NCI-H2171 treated with DMSO at 0.1 percent for 48 hours (cell line): ENCODE measurements at regions not wholly inside any gene's neighbourhood (a gene's known extent, or its start where the extent isn't known, plus 50 kb on each side); places are given as distances from the start of the nearest gene placed in this dataset.
"Not testable (repeated sequence)": the region's sequence is repeated elsewhere in the genome, so short reads cannot be mapped to it uniquely, and the experiment has no call there.

Experiments used
- DNase-seq: peaks from one replicate; lab custom pipeline; 2025; lab: John Stamatoyannopoulos, UW

DNA sequence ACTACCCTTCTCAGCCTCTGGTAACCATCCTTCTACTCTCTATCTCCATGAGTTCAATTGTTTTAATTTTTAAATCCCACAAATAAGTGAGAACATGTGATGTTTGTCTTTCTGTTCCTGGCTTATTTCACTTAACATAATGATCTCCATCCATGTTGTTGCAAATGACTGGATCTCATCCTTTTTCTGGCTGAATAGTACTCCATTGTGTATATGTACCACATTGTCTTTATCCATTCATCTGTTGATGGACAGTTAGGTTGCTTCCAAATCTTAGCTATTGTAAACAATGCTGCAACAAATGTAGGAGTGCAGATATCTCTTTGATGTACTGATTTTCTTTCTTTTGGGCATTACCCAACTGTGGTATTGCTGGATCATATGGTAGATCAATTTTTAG is 103.0 kb downstream of the CARTPT start:
- not testable (repeated sequence) for DNase-seq

DNA sequence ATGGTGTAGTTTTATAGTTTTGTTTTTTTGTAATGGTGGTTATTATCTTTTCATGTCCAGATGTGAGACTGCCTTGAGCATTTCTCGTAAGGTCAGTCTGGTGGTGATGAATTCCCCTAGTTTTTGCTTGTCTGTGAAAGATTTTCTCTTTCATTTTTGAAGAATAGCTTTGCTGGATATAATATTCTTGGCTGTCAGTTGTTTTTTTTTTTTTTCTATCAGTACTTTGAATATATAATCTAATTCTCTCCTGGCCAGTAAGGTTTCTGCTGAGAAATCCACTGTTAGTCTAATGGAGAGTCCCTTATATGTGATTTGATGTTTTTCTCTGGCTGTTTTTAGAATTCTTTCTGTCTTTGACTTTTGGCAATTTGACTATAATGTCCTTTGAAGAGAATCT is 106.9 kb downstream of the CARTPT start:
- no peak for DNase-seq

GRCh38 chr5:71828291-71829040 is 109.4 kb downstream of the CARTPT start:
- DNase-seq = no peak

GRCh38 chr5:71829206-71829605 is 110.1 kb downstream of the CARTPT start:
- no peak for DNase-seq

DNA sequence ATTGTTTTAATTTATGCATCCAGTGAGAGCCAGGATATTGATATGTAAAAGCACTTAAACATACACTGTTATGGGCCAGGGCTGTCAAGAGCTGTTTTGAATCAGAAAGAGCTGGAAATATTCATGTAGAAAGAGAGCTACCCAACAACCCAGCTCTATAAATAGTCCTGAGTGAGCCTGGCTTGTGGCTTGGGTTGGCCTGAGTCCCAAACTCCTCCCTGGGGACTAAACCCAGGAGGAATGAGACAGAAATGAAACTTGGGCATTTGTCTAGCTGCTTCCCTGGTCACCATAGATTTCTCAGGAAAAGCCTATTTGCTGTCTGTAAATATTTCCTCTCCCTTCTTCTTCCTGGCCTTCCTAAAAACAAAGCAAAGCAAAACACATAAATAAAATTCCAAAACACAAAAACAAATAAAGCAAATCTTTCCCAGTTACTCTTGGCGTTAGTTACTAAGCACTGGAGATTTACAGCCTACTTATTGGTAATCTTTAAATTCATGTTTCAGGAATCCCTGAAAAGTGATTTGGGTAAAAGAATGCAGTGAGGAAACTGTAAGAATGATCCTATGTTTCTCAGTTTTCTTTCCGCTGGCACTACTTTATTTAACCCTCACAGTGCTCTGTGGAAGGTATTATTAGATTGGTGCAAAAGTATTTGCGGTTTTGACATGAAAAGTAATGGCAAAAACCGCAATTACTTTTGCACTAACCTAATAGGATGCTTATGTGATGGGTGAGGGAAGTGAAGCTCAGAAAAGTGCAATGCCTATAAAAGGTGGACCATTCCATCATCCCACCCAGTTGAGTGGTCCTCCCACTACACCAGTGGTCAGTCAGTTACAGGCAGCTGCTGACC is 111.8 kb downstream of the CARTPT start:
- peak; percentile 21 for DNase-seq

DNA sequence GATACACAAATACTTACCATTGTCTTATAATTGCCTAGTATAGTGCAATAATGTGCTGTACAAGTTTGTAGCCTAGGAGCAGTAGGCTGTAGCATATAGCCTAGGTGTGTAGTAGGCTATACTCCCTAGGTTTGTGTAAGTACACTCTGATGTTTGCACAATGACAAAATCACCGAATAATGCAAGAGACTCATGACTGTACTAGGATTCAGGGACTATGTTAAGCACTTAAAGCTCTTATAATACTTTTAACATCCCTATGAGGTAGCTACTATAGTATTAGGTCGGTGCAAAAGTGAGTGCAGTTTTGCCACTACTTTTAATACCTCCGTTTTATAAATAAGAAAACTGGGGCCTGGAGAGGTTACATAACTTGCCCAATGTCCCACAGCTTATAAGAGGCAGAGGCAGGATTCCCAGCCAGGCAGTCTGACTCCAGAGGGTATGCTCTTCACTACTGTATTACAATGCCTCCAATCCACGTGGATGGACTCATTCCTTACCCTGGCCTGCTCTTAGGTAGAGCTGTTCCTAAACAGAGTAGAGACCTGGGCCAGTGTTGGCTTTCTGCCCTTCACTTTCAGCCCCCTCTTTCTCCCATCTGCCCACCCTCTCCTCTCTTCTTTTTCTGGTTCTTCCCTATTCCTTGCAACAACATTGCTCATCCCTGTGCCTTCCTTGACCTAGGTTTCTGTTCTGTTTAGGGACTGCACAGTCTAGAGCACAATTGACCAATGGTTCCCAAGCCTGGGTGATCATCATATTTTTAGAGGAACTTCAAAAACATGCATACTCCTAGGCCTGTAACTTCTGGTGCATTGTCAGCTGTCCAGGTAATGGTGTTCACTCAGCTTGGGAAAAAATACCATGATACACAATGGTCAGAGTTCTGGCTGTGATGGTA is 114.0 kb downstream of the CARTPT start:
- no peak for DNase-seq

DNA sequence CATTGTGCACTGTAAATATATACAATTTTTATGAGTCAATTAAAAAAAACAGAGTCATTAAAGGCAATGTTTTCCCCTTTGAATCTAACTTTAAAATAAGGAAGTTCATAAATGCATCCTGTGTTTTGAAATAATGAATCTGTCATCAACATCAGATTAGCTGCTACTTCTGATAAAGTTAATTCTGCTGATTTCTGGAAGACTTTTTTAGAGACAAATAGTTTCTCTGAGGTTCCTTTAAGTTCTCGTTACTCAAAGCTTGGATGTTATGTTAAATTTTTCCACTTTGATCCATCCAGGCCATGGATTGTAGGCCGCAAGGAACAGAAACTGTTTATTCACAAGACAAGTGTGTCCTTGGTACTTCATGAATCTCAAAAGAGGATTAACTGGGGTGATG is 115.5 kb downstream of the CARTPT start:
- no peak for DNase-seq

GRCh38 chr5:71836084-71836483 is 117.0 kb downstream of the CARTPT start:
- no peak for DNase-seq

- DNase-seq = no peak
Observed at GRCh38 chr5:71836559-71837112, 117.6 kb downstream of the CARTPT start.

- DNase-seq = no peak
Observed at GRCh38 chr5:71838286-71838685, 119.2 kb downstream of the CARTPT start.

GRCh38 chr5:71839096-71839884 is 120.2 kb downstream of the CARTPT start:
- DNase-seq = no peak

GRCh38 chr5:71841107-71841506 is 122.0 kb downstream of the CARTPT start:
- no peak for DNase-seq

DNA sequence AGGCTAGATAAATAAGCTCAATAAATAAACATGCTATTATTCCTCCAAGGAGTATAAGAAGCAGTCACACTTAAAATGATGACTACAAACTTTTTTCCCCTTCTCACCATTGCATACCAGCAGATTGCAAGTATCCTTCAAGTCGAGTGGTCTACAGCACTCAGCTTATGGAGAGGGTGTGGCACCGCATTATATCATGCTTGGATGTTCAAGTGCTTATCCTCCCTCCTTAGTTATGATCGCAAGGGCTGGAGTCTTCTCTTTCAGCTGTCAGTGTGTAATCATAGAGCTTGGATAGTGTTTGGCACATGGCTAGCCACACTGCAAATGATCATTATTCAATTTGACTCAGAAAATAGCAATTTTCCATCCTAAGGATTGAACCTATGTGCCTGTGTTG is 124.0 kb downstream of the CARTPT start:
- DNase-seq = no peak

DNA sequence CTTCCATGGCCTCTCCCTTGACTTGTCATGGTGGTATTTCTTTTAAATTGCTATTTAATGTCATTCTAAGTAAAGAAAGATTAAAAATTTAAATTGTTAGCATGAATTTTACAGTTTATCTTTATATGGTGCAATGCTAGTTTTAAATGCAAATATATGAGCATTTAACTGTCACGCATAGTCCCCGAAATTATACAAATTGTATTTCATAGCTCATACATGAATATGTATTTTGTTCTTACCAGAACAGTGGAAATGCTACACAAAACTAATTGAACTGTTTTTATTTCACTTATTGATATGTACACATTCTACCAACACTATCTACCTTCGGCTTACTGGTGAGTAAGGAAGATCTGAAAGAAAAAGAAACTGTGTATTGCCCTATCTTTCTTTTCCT is 125.8 kb downstream of the CARTPT start:
- DNase-seq = no peak

GRCh38 chr5:71859515-71859914 is 140.4 kb downstream of the CARTPT start:
- no peak for DNase-seq

GRCh38 chr5:71860048-71860447 is 141.0 kb downstream of the CARTPT start:
- DNase-seq = no peak

GRCh38 chr5:71861682-71862081 is 142.6 kb downstream of the CARTPT start:
- DNase-seq = no peak

- no peak for DNase-seq
Observed at GRCh38 chr5:71862087-71862486, 143.0 kb downstream of the CARTPT start.

- DNase-seq = peak; percentile 21
Observed at GRCh38 chr5:71862507-71863060, 143.5 kb downstream of the CARTPT start.

DNA sequence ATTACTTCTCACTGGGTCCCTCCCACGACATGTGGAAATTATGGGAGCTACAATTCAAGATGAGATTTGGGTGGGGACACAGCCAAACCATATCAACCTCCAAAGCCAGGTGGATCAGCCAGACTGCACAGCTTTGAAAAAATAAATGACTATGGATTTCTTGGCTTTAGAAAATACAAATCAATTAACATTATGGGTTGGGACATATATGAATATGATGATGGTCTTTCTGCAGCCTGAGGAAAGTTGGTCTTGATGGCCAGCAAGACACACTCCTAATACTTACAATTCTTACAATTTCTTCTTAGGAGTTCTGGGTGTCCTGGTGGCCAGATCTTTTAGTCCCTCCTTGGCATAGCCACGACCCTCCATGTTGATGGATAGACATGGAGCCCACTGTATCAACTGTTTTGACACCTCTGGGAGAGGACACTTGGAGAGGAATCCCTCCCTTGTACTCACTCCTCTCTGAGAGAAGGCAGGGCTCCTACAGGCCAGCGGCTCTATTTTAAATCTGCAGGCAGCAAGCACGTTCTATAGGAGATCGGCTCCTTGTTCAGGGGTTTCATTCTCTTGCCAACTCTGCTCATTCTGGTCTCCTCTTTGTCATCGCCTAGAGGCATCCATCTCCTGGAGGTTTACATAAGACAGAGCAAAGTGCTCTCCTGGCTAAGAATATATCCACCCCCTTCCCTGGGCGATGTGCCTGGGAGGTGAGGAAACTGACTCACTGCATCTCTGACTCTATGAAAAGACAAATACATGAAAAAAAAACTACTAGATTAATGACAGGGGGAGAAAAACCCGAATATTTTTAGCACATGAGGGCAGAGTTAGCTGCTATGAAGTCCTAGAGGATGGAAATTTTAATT is 145.9 kb downstream of the CARTPT start:
- no peak for DNase-seq
